ENCODE measurements at regions not wholly inside any gene's neighbourhood (a gene's known extent, or its start where the extent isn't known, plus 50 kb on each side); places are given as distances from the start of the nearest gene placed in this dataset.
"Not testable (repeated sequence)": the region's sequence is repeated elsewhere in the genome, so short reads cannot be mapped to it uniquely, and the experiment has no call there.

GRCh38 chr1:104057219-104057898, 307.7 kb downstream of the AMY1C start:
- H3K27me3 ChIP-seq (replicated peaks in 1 of 2; ENCODE audit: control insufficient read depth in 2 of 2, extremely low read depth in 1 of 2, insufficient read depth in 2 of 2, low read length in 1 of 2); H3K9me3 ChIP-seq; H3K27me3 Mint-ChIP-seq; CTCF ChIA-PET; H3K4me3 Mint-ChIP-seq; H3K36me3 ChIP-seq (ENCODE audit: control insufficient read depth in 2 of 2, extremely low read depth in 1 of 2, insufficient read depth in 1 of 2, low read length in 1 of 2); H3K4me1 Mint-ChIP-seq; H3K4me3 ChIP-seq (ENCODE audit: control insufficient read depth in 1 of 2, extremely low read depth in 1 of 2, low read length in 1 of 2); H3K27ac Mint-ChIP-seq; H3K4me1 ChIP-seq (ENCODE audit: control insufficient read depth in 1 of 2, extremely low read depth in 1 of 2, insufficient read depth in 2 of 2, low read length in 2 of 2); H3K27ac ChIP-seq (ENCODE audit: low read length); ATAC-seq (replicated peaks in 1 of 4); H3K36me3 Mint-ChIP-seq: not testable (repeated sequence)
- peaks cover 11 to 15% (median 12%) of the 10 kb centered on the region in 3 donors for H3K9me3 Mint-ChIP-seq
- POLR2A ChIA-PET, result interaction anchor here in 1 of 2 donors (0.6 kb wide), 1 partner anchor 985 kb away, joined by 3 read pairs; no protein-coding TSS in a partner anchor
- DNase-seq, result peak in 4 of 35 experiments; percentile 3 to 18 (median 12)
- WGBS (ENCODE audit: insufficient coverage), result 81% methylated on average over 5 of the region's 6 CpGs

- H3K27me3 ChIP-seq (replicated peaks in 1 of 2; ENCODE audit: control insufficient read depth in 2 of 2, extremely low read depth in 1 of 2, insufficient read depth in 2 of 2, low read length in 1 of 2); H3K27ac ChIP-seq (ENCODE audit: low read length); H3K4me1 ChIP-seq (ENCODE audit: control insufficient read depth in 1 of 2, extremely low read depth in 1 of 2, insufficient read depth in 2 of 2, low read length in 2 of 2); H3K27me3 Mint-ChIP-seq; POLR2A ChIA-PET; H3K9me3 ChIP-seq; H3K36me3 Mint-ChIP-seq; H3K27ac Mint-ChIP-seq; ATAC-seq (replicated peaks in 1 of 4); H3K4me3 Mint-ChIP-seq; H3K4me3 ChIP-seq (ENCODE audit: control insufficient read depth in 1 of 2, extremely low read depth in 1 of 2, low read length in 1 of 2); H3K9me3 Mint-ChIP-seq; H3K36me3 ChIP-seq (ENCODE audit: control insufficient read depth in 2 of 2, extremely low read depth in 1 of 2, insufficient read depth in 1 of 2, low read length in 1 of 2); DNase-seq; CTCF ChIA-PET; H3K4me1 Mint-ChIP-seq: not testable (repeated sequence)
- WGBS (ENCODE audit: insufficient coverage), result no CpG with 5 or more reads among the region's 3 CpGs
Observed at GRCh38 chr1:104061637-104062036, 311.9 kb downstream of the AMY1C start.

- DNase-seq (no peak), ATAC-seq (replicated peaks in 1 of 4) (no peak)
- Histone ChIP-seq H3K27ac (ENCODE audit: low read length) (no peak overlapping the region), H3K36me3 (ENCODE audit: control insufficient read depth in 2 of 2, extremely low read depth in 1 of 2, insufficient read depth in 1 of 2, low read length in 1 of 2) (no peaks in the 10 kb centered on the region), H3K9me3 (no peaks in the 10 kb centered on the region), H3K4me3 (ENCODE audit: control insufficient read depth in 1 of 2, extremely low read depth in 1 of 2, low read length in 1 of 2) (no peak overlapping the region), H3K27me3 (replicated peaks in 1 of 2; ENCODE audit: control insufficient read depth in 2 of 2, extremely low read depth in 1 of 2, insufficient read depth in 2 of 2, low read length in 1 of 2) (no peaks in the 10 kb centered on the region), H3K4me1 (ENCODE audit: control insufficient read depth in 1 of 2, extremely low read depth in 1 of 2, insufficient read depth in 2 of 2, low read length in 2 of 2) (no peaks in the 10 kb centered on the region)
- Mint-ChIP-seq H3K27me3 (no peaks in the 10 kb centered on the region), H3K36me3 (no peaks in the 10 kb centered on the region), H3K9me3 (peaks cover 0 to 22% (median 8%) of the 10 kb centered on the region in 3 donors), H3K4me1 (no peaks in the 10 kb centered on the region), H3K27ac (no peak overlapping the region), H3K4me3 (no peak overlapping the region)
- CTCF ChIA-PET, result no interaction called here
- POLR2A ChIA-PET, result no interaction called here
Observed at GRCh38 chr1:104064399-104064798, 314.7 kb downstream of the AMY1C start.

- Mint-ChIP-seq H3K4me1 (no peaks in the 10 kb centered on the region), H3K27me3 (no peaks in the 10 kb centered on the region), H3K36me3 (no peaks in the 10 kb centered on the region), H3K27ac (no peak overlapping the region), H3K9me3 (peaks cover 6 to 26% (median 7%) of the 10 kb centered on the region in 3 donors), H3K4me3 (no peak overlapping the region)
- WGBS (ENCODE audit: insufficient coverage), result 89% methylated on average over 23 of the region's 23 CpGs
- ATAC-seq (replicated peaks in 1 of 4) (no peak), DNase-seq (no peak)
- no peaks in the 10 kb centered on the region for H3K4me1 ChIP-seq (ENCODE audit: control insufficient read depth in 1 of 2, extremely low read depth in 1 of 2, insufficient read depth in 2 of 2, low read length in 2 of 2)
- H3K4me3 ChIP-seq (ENCODE audit: control insufficient read depth in 1 of 2, extremely low read depth in 1 of 2, low read length in 1 of 2), result peak overlapping the region in 1 of 2 donors; percentile 6
- ChIA-PET POLR2A (no interaction called here), CTCF (no interaction called here)
- no peak overlapping the region for H3K27ac ChIP-seq (ENCODE audit: low read length)
- H3K9me3 ChIP-seq, result no peaks in the 10 kb centered on the region
- no peaks in the 10 kb centered on the region for H3K36me3 ChIP-seq (ENCODE audit: control insufficient read depth in 2 of 2, extremely low read depth in 1 of 2, insufficient read depth in 1 of 2, low read length in 1 of 2)
- no peaks in the 10 kb centered on the region for H3K27me3 ChIP-seq (replicated peaks in 1 of 2; ENCODE audit: control insufficient read depth in 2 of 2, extremely low read depth in 1 of 2, insufficient read depth in 2 of 2, low read length in 1 of 2)
Observed at GRCh38 chr1:104072915-104073371, 323.2 kb downstream of the AMY1C start.

DNA sequence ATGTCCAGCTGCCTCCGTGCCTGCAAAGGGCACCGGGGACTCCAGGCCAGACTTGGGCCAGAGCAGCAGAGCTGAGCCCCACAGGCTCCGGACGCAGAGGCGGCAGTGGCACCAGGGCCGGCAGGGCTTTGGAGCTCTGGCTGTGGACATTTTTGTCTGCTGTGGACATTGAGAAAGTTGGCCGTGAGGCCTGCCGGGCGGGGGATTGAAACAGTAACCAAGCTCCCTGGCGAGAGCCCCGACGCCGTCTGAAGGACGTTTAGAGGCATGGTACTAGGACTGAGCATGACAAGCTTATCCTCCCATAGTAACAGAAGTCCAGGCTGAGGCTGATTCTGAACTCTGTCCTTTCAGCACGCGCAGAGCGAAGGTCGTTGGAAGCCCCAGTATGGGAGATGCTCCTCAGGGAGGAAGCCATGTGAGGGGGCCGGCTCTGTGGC, 323.8 kb downstream of the AMY1C start:
- no peak for ATAC-seq (replicated peaks in 1 of 4)
- Histone ChIP-seq H3K36me3 (ENCODE audit: control insufficient read depth in 2 of 2, extremely low read depth in 1 of 2, insufficient read depth in 1 of 2, low read length in 1 of 2) (no peaks in the 10 kb centered on the region), H3K27ac (ENCODE audit: low read length) (no peak overlapping the region), H3K4me1 (ENCODE audit: control insufficient read depth in 1 of 2, extremely low read depth in 1 of 2, insufficient read depth in 2 of 2, low read length in 2 of 2) (no peaks in the 10 kb centered on the region), H3K27me3 (replicated peaks in 1 of 2; ENCODE audit: control insufficient read depth in 2 of 2, extremely low read depth in 1 of 2, insufficient read depth in 2 of 2, low read length in 1 of 2) (no peaks in the 10 kb centered on the region), H3K4me3 (ENCODE audit: control insufficient read depth in 1 of 2, extremely low read depth in 1 of 2, low read length in 1 of 2) (no peak overlapping the region), H3K9me3 (no peaks in the 10 kb centered on the region)
- H3K36me3 Mint-ChIP-seq, result no peaks in the 10 kb centered on the region
- 88% methylated on average over 8 of the region's 19 CpGs for WGBS (ENCODE audit: insufficient coverage)
- ChIA-PET CTCF (no interaction called here), POLR2A (no interaction called here)
- H3K4me1 Mint-ChIP-seq, result no peaks in the 10 kb centered on the region
- no peak overlapping the region for H3K4me3 Mint-ChIP-seq
- no peak overlapping the region for H3K27ac Mint-ChIP-seq
- no peaks in the 10 kb centered on the region for H3K27me3 Mint-ChIP-seq
- peaks cover 3 to 21% (median 6%) of the 10 kb centered on the region in 3 donors for H3K9me3 Mint-ChIP-seq
- no peak for DNase-seq

DNA sequence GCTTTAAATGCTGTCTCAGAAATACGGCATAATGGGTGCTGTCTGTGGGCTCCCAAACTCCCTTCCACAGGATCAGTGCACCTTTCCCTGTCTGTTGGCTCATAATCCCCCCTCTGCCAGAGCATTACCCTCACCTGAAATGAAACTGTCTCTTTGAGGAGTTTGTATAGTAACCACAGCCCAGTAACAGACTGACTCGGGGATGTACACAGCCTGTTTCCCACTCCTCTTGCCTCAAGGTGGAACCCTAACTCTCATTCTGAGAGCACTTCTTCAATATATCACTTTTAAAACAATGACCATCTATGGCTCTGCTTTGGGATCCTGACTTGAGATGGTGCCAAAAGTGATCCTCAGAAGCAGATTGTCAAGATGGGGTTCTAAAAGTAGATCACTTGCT, 332.5 kb downstream of the AMY1C start:
- H3K36me3 Mint-ChIP-seq, result no peaks in the 10 kb centered on the region
- ATAC-seq (replicated peaks in 1 of 4), result no peak
- no peak overlapping the region for H3K27ac ChIP-seq (ENCODE audit: low read length)
- no peaks in the 10 kb centered on the region for H3K27me3 Mint-ChIP-seq
- peaks cover 0 to 4% (median 2%) of the 10 kb centered on the region in 3 donors for H3K9me3 Mint-ChIP-seq
- no peaks in the 10 kb centered on the region for H3K9me3 ChIP-seq
- H3K27me3 ChIP-seq (replicated peaks in 1 of 2; ENCODE audit: control insufficient read depth in 2 of 2, extremely low read depth in 1 of 2, insufficient read depth in 2 of 2, low read length in 1 of 2), result no peaks in the 10 kb centered on the region
- ChIA-PET CTCF (no interaction called here), POLR2A (no interaction called here)
- no peak overlapping the region for H3K4me3 Mint-ChIP-seq
- no peak overlapping the region for H3K27ac Mint-ChIP-seq
- WGBS (ENCODE audit: insufficient coverage), result 83% methylated on average over 1 of the region's 2 CpGs
- H3K4me3 ChIP-seq (ENCODE audit: control insufficient read depth in 1 of 2, extremely low read depth in 1 of 2, low read length in 1 of 2), result no peak overlapping the region
- no peaks in the 10 kb centered on the region for H3K36me3 ChIP-seq (ENCODE audit: control insufficient read depth in 2 of 2, extremely low read depth in 1 of 2, insufficient read depth in 1 of 2, low read length in 1 of 2)
- no peak for DNase-seq
- H3K4me1 ChIP-seq (ENCODE audit: control insufficient read depth in 1 of 2, extremely low read depth in 1 of 2, insufficient read depth in 2 of 2, low read length in 2 of 2), result no peaks in the 10 kb centered on the region
- H3K4me1 Mint-ChIP-seq, result no peaks in the 10 kb centered on the region

- H3K27me3 ChIP-seq (replicated peaks in 1 of 2; ENCODE audit: control insufficient read depth in 2 of 2, extremely low read depth in 1 of 2, insufficient read depth in 2 of 2, low read length in 1 of 2), result no peaks in the 10 kb centered on the region
- Mint-ChIP-seq H3K27me3 (no peaks in the 10 kb centered on the region), H3K4me1 (no peaks in the 10 kb centered on the region), H3K27ac (no peak overlapping the region), H3K9me3 (peaks cover 0 to 4% (median 0%) of the 10 kb centered on the region in 3 donors), H3K36me3 (no peaks in the 10 kb centered on the region), H3K4me3 (no peak overlapping the region)
- no peaks in the 10 kb centered on the region for H3K36me3 ChIP-seq (ENCODE audit: control insufficient read depth in 2 of 2, extremely low read depth in 1 of 2, insufficient read depth in 1 of 2, low read length in 1 of 2)
- POLR2A ChIA-PET, result no interaction called here
- H3K27ac ChIP-seq (ENCODE audit: low read length), result no peak overlapping the region
- no peaks in the 10 kb centered on the region for H3K4me1 ChIP-seq (ENCODE audit: control insufficient read depth in 1 of 2, extremely low read depth in 1 of 2, insufficient read depth in 2 of 2, low read length in 2 of 2)
- CTCF ChIA-PET, result no interaction called here
- DNase-seq (no peak), ATAC-seq (replicated peaks in 1 of 4) (no peak)
- no peak overlapping the region for H3K4me3 ChIP-seq (ENCODE audit: control insufficient read depth in 1 of 2, extremely low read depth in 1 of 2, low read length in 1 of 2)
- WGBS (ENCODE audit: insufficient coverage), result 49% methylated on average over 2 of the region's 3 CpGs
- H3K9me3 ChIP-seq, result no peaks in the 10 kb centered on the region
Observed at GRCh38 chr1:104084380-104084779, 334.7 kb downstream of the AMY1C start.
